Thoracic aorta (tissue), 2 donors: ENCODE measurements at regions not wholly inside any gene's neighbourhood (a gene's known extent, or its start where the extent isn't known, plus 50 kb on each side); places are given as distances from the start of the nearest gene placed in this dataset.

ENCODE experiments used
- ATAC-seq: fragments of 150-250 bp; one replicate; pipeline ENCODE4 v1.8.0; 2017; ENCODE audit warnings: low read depth; ENCODE audit not compliant: insufficient number of reproducible peaks, low FRiP score
- DNase-seq: peaks from one replicate; pipeline ENCODE4 v3.0.0-alpha.2; 2020; ENCODE audit warnings: low spot score
- H3K27ac ChIP-seq, 2 donors: fragments of 200-600 bp; sonication (generic); 1 replicate in 1 of 2; 2 replicates in 1 of 2; pipeline ENCODE4 v1.5.1; 2016; ENCODE audit warnings: mild to moderate bottlenecking in 2 of 2, moderate library complexity in 2 of 2
- H3K27me3 ChIP-seq: fragments of 200-600 bp; sonication (generic); replicated peaks from 2 replicates; pipeline ENCODE4 v1.6.0; 2016; ENCODE audit warnings: mild to moderate bottlenecking; ENCODE audit not compliant: insufficient read depth
- H3K36me3 ChIP-seq: fragments of 200-600 bp; sonication (generic); one replicate; pipeline ENCODE4 v1.5.1; 2016
- H3K4me1 ChIP-seq, 2 donors: fragments of 200-600 bp; sonication (generic); 1 replicate in 1 of 2; 2 replicates in 1 of 2; pipeline versions ENCODE4 v1.5.1 to v1.6.0; 2016; ENCODE audit warnings: low read depth in 2 of 2, mild to moderate bottlenecking in 1 of 2; ENCODE audit not compliant: control insufficient read depth in 1 of 2
- H3K4me3 ChIP-seq: fragments of 200-600 bp; sonication (generic); 2 replicates; pipeline ENCODE4 v1.5.1; 2016; ENCODE audit warnings: mild to moderate bottlenecking
- H3K9me3 ChIP-seq: fragments of 200-600 bp; sonication (generic); 2 replicates; pipeline ENCODE4 v1.5.1; 2016
- TF ChIP-seq, protein P1 (sequence below): fragments of 200-600 bp; sonication (generic); IDR thresholded peaks from one replicate; pipeline ENCODE4 v1.5.1; 2019; ENCODE audit warnings: antibody characterized with exemption

DNA sequence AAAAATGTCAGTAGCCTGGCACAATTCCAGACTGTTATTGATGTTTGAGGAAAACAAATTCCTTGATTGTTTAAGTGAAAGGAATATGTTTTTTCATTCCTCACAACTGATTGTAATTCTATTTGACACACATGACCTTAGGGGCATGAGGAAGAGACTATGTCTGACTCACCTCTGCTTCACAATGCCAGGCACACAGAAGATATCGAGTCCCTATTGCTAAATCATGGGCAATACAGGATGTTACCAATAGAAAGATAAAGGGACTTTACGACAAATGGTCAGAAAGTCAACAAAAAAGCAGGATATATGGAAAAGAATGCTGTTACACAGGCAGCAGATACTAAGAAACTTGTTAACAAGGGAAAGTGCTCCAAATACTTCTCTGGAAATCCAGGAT lies 1903.5 kb downstream of the EFNA5 start:
- H3K4me1 ChIP-seq, result no peaks in the 10 kb centered on the region
- H3K27me3 ChIP-seq, result no peaks in the 10 kb centered on the region
- ATAC-seq, result no peak
- TF ChIP-seq, protein P1, sequence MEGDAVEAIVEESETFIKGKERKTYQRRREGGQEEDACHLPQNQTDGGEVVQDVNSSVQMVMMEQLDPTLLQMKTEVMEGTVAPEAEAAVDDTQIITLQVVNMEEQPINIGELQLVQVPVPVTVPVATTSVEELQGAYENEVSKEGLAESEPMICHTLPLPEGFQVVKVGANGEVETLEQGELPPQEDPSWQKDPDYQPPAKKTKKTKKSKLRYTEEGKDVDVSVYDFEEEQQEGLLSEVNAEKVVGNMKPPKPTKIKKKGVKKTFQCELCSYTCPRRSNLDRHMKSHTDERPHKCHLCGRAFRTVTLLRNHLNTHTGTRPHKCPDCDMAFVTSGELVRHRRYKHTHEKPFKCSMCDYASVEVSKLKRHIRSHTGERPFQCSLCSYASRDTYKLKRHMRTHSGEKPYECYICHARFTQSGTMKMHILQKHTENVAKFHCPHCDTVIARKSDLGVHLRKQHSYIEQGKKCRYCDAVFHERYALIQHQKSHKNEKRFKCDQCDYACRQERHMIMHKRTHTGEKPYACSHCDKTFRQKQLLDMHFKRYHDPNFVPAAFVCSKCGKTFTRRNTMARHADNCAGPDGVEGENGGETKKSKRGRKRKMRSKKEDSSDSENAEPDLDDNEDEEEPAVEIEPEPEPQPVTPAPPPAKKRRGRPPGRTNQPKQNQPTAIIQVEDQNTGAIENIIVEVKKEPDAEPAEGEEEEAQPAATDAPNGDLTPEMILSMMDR, result no peak
- no peaks in the 10 kb centered on the region for H3K36me3 ChIP-seq
- no peak overlapping the region for H3K27ac ChIP-seq
- no peak for DNase-seq
- H3K4me3 ChIP-seq, result no peak overlapping the region
- H3K9me3 ChIP-seq, result peaks cover 5% of the 10 kb centered on the region

DNA sequence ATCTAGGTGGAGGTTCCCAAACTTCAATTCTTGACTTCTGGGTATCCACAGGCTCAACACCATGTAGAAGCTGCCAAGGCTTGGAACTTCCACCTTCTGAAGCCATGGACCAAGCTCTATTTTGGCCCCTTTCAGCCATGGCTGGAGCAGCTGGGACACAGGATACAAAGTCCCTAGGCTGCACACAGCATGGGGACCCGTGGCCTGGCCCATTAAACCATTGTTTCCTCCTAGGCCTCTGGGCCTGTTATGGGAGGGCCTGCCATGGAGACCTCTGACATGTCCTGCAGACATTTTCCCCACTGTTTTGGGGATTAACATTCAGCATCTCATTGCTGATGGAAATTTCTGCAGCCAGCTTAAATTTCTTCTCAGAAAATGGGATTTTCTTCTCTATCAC lies 1908.0 kb downstream of the EFNA5 start:
- Histone ChIP-seq H3K9me3 (peaks cover 13% of the 10 kb centered on the region), H3K4me3 (no peak overlapping the region), H3K4me1 (no peaks in the 10 kb centered on the region), H3K27ac (no peak overlapping the region), H3K36me3 (no peaks in the 10 kb centered on the region), H3K27me3 (no peaks in the 10 kb centered on the region)
- no peak for ATAC-seq
- TF ChIP-seq, protein P1, result no peak
- DNase-seq, result no peak

DNA sequence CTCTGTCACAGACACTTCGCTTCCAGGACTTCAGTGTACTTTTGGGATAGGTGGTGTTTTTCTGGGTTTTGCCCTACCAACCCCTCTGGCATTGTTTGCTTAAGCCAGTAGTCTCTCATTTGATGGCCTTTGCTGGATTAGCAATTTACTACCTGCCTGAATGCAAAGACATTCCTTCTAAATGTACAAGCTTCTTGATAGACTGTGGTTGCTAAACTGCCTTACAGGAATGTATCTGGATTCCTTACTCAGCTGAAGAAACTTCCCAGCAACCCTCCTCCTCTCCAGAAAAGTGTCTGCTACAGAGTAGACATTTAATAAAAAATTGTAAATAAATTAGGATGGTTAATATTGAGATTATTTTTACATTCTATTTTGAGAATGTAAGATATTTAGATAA lies 1916.7 kb downstream of the EFNA5 start:
- H3K27me3 ChIP-seq, result no peaks in the 10 kb centered on the region
- H3K9me3 ChIP-seq, result peaks cover 6% of the 10 kb centered on the region
- TF ChIP-seq, protein P1, result no peak
- H3K27ac ChIP-seq, result no peak overlapping the region
- no peaks in the 10 kb centered on the region for H3K4me1 ChIP-seq
- no peaks in the 10 kb centered on the region for H3K36me3 ChIP-seq
- no peak overlapping the region for H3K4me3 ChIP-seq
- DNase-seq (no peak), ATAC-seq (no peak)

DNA sequence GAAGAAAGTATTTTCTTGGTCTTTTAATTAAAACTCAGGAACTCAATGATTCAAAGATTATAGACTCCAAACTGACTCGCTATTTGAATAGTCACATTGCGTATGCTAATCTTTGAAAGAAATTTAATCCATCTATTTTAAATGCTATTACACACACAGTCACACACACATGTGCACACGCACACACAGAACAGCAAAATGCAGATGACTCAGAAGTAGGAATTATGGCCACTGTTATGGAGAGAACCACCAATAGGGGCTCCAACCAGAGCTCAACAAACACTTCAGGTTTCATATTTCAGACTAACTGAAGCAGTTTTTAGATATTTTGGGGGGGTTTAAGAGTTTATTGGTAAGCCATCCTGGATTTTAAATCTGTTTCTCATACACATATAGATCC lies 1917.9 kb downstream of the EFNA5 start:
- DNase-seq (no peak), ATAC-seq (no peak)
- TF ChIP-seq, protein P1, result no peak
- Histone ChIP-seq H3K9me3 (no peaks in the 10 kb centered on the region), H3K36me3 (no peaks in the 10 kb centered on the region), H3K4me3 (no peak overlapping the region), H3K27ac (no peak overlapping the region), H3K27me3 (no peaks in the 10 kb centered on the region), H3K4me1 (no peaks in the 10 kb centered on the region)

DNA sequence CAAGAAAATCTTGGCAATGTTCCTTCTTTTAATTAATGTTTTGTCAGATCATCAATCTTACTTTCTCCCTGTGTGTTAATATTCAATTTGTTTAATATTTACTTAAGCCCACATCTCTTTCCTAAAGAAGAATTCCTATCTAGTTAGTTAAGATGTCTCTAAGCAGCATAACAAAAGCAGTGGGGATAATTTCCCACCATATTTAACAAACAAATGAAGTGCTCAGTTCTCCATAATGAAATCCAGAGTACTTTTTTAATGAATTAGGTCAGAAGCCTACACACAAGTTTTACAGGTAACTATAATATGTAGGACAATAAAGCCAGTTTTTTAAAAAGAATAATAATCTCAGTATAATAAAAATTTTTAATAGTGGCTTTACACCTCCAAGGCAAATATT lies 1918.8 kb downstream of the EFNA5 start:
- TF ChIP-seq, protein P1, result no peak
- H3K9me3 ChIP-seq, result no peaks in the 10 kb centered on the region
- H3K27ac ChIP-seq, result no peak overlapping the region
- no peak overlapping the region for H3K4me3 ChIP-seq
- DNase-seq, result no peak
- H3K27me3 ChIP-seq, result no peaks in the 10 kb centered on the region
- no peak for ATAC-seq
- no peaks in the 10 kb centered on the region for H3K4me1 ChIP-seq
- H3K36me3 ChIP-seq, result no peaks in the 10 kb centered on the region
